ENCODE measurements at regions not wholly inside any gene's neighbourhood (a gene's known extent, or its start where the extent isn't known, plus 50 kb on each side); places are given as distances from the start of the nearest gene placed in this dataset.

GRCh38 chr16:9412915-9413264 is 321.4 kb downstream of the HAPSTR1 start:
- DNase-seq (ENCODE audit: low spot score): no peak

GRCh38 chr16:9415545-9415944 is 324.1 kb downstream of the HAPSTR1 start:
- DNase-seq (ENCODE audit: low spot score): no peak

GRCh38 chr16:9417898-9418297 is 326.5 kb downstream of the HAPSTR1 start:
- no peak for DNase-seq (ENCODE audit: low spot score)

- no peak for DNase-seq (ENCODE audit: low spot score)
Measured at GRCh38 chr16:9419161-9419560, 327.7 kb downstream of the HAPSTR1 start.

- DNase-seq (ENCODE audit: low spot score): no peak
Measured at GRCh38 chr16:9422762-9423513, 331.5 kb downstream of the HAPSTR1 start.

- DNase-seq (ENCODE audit: low spot score): no peak
Measured at GRCh38 chr16:9425236-9425635, 333.8 kb downstream of the HAPSTR1 start.

GRCh38 chr16:9428355-9429005 is 337.0 kb downstream of the HAPSTR1 start:
- no peak for DNase-seq (ENCODE audit: low spot score)

- no peak for DNase-seq (ENCODE audit: low spot score)
Measured at GRCh38 chr16:9429646-9430330, 338.3 kb downstream of the HAPSTR1 start.

- DNase-seq (ENCODE audit: low spot score): no peak
Measured at GRCh38 chr16:9434659-9435058, 343.2 kb downstream of the HAPSTR1 start.

GRCh38 chr16:9436175-9436574 is 344.7 kb downstream of the HAPSTR1 start:
- DNase-seq (ENCODE audit: low spot score): no peak

GRCh38 chr16:9437115-9437514 is 345.7 kb downstream of the HAPSTR1 start:
- DNase-seq (ENCODE audit: low spot score): peak; percentile 42

- DNase-seq (ENCODE audit: low spot score): no peak
Measured at GRCh38 chr16:9438991-9439390, 347.5 kb downstream of the HAPSTR1 start.

GRCh38 chr16:9441012-9441411 is 349.6 kb downstream of the HAPSTR1 start:
- no peak for DNase-seq (ENCODE audit: low spot score)

GRCh38 chr16:9443864-9444263 is 352.4 kb downstream of the HAPSTR1 start:
- DNase-seq (ENCODE audit: low spot score): no peak

- no peak for DNase-seq (ENCODE audit: low spot score)
Measured at GRCh38 chr16:9446471-9447194, 355.2 kb downstream of the HAPSTR1 start.

- DNase-seq (ENCODE audit: low spot score): no peak
Measured at GRCh38 chr16:9447195-9447551, 355.7 kb downstream of the HAPSTR1 start.

- DNase-seq (ENCODE audit: low spot score): no peak
Measured at GRCh38 chr16:9447699-9448098, 356.3 kb downstream of the HAPSTR1 start.

- DNase-seq (ENCODE audit: low spot score): no peak
Measured at GRCh38 chr16:9449597-9449996, 358.2 kb downstream of the HAPSTR1 start.

- DNase-seq (ENCODE audit: low spot score): no peak
Measured at GRCh38 chr16:9457215-9457614, 365.8 kb downstream of the HAPSTR1 start.

- no peak for DNase-seq (ENCODE audit: low spot score)
Measured at GRCh38 chr16:9458816-9459215, 367.4 kb downstream of the HAPSTR1 start.

- DNase-seq (ENCODE audit: low spot score): no peak
Measured at GRCh38 chr16:9462984-9463383, 371.5 kb downstream of the HAPSTR1 start.

- DNase-seq (ENCODE audit: low spot score): no peak
Measured at GRCh38 chr16:9463461-9463860, 372.0 kb downstream of the HAPSTR1 start.

- DNase-seq (ENCODE audit: low spot score): no peak
Measured at GRCh38 chr16:9465161-9465560, 373.7 kb downstream of the HAPSTR1 start.

Measured in COLO829 (cell line).